ENCODE measurements at regions not wholly inside any gene's neighbourhood (a gene's known extent, or its start where the extent isn't known, plus 50 kb on each side); places are given as distances from the start of the nearest gene placed in this dataset.

GRCh38 chr3:110070161-110070916, 733.0 kb upstream of the DPPA4 start:
- peak in 1 of 4 donors; percentile 7 for DNase-seq (ENCODE audit: low read depth in 4 of 4, low spot score in 2 of 4)

DNA sequence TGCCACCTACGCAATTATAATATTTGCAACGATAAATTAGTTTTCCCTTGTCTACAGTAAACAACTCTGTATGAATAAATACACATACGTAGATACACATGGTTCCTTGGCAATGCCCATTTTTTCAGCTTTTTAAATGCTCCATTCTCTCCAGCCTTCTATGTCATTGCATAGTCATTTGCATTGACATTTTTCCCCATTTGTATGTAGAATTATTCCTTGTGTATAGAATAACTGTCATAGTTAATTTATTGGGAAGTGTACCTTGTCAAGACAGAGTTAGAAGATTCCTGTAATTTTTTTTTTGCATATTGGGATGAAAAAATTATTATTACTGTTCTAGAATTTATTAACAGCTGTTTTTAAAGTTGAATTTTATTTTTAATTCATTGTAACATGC, 736.7 kb upstream of the DPPA4 start:
- no peak for DNase-seq (ENCODE audit: low read depth in 4 of 4, low spot score in 2 of 4)

GRCh38 chr3:110077093-110077492, 739.7 kb upstream of the DPPA4 start:
- no peak for DNase-seq (ENCODE audit: low read depth in 4 of 4, low spot score in 2 of 4)

- DNase-seq (ENCODE audit: low read depth in 4 of 4, low spot score in 2 of 4): no peak
Observed at GRCh38 chr3:110093411-110093810, 756.1 kb upstream of the DPPA4 start.

DNA sequence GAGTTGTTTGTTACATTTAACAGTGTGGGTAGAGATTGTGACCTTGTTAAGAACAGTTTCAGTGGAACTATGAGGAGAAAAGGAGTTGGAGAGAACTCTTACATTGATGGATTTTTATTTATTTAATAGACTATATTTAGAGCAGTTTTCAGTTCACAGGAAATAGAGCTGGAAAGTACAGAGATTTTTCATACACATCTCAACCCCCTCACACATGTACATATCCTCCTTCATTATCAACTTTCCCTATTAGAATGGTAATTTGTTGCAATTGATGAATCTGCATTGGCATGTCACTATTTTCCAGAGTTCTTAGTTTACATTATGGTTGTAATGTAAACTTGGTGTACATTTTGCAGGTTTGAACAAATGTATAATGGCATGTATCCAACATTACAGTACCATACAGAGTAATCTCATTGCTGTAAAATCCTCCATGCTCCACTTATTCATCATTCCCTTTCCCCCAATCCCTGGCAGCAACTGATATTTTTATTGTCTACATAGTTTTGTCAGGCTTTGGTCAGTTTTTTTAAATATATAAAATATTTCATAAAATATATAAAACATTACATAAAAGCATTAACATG, 756.6 kb upstream of the DPPA4 start:
- DNase-seq (ENCODE audit: low read depth in 4 of 4, low spot score in 2 of 4): no peak

- DNase-seq (ENCODE audit: low read depth in 4 of 4, low spot score in 2 of 4): no peak
Observed at GRCh38 chr3:110099711-110100110, 762.4 kb upstream of the DPPA4 start.

DNA sequence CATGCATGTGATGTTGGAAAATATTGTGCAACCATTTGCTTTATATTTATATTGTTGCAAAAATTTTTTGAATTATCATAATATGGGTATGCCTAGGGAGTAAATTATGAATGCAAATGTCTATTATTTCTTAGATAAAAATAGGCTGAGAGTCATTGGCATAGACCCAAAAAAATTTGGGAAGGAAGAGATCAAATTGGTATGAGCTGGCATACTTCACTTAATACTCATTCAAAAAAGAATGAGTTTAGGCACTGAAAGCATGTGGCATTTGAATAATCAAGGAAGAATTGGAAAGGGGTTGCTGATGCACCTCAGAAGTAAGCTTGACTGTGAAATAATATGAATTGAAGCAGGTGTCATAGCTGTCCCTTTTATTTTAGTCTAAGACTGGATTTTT, 764.0 kb upstream of the DPPA4 start:
- no peak for DNase-seq (ENCODE audit: low read depth in 4 of 4, low spot score in 2 of 4)

GRCh38 chr3:110106805-110107204, 769.5 kb upstream of the DPPA4 start:
- DNase-seq (ENCODE audit: low read depth in 4 of 4, low spot score in 2 of 4): no peak

DNA sequence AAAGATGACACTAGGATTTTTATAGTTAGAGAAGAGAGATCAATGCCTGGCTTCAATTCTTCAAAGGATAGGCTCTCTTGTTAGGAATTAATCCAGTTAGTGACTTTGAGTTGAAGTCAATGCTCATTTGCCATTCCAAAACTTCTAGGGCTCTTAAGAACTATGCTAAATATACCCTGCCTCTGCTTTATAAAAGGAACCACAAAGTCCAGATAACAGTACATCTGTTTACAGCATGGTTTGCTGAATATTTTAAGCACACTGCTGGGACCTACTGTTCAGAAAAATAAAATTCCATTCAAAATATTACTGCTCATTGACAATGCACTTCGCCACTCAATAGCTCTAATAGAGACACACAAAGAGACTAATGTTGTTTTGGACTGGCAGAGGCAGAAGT, 786.6 kb upstream of the DPPA4 start:
- DNase-seq (ENCODE audit: low read depth in 4 of 4, low spot score in 2 of 4): no peak

GRCh38 chr3:110126065-110126464, 788.7 kb upstream of the DPPA4 start:
- DNase-seq (ENCODE audit: low read depth in 4 of 4, low spot score in 2 of 4): no peak

DNA sequence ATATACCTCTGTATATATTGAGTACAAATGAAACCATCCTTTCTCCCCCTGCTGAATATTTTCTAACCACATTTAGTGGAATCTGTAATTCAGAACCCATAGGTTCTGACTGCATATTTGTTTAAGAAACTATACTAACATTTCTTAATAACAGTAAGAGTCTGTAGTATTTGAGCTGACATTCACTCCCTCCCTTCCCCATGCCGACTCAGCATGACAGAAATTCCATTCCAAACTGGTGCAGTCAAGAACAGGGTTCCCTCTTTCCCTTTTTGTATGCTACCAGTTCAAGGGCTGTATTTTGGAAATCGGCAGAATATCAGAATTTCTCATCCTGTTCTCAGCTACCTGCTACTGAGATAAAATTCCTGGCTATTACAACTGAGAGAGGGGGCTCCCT, 796.6 kb upstream of the DPPA4 start:
- DNase-seq (ENCODE audit: low read depth in 4 of 4, low spot score in 2 of 4): no peak

- DNase-seq (ENCODE audit: low read depth in 4 of 4, low spot score in 2 of 4): no peak
Observed at GRCh38 chr3:110139048-110139447, 801.7 kb upstream of the DPPA4 start.

DNA sequence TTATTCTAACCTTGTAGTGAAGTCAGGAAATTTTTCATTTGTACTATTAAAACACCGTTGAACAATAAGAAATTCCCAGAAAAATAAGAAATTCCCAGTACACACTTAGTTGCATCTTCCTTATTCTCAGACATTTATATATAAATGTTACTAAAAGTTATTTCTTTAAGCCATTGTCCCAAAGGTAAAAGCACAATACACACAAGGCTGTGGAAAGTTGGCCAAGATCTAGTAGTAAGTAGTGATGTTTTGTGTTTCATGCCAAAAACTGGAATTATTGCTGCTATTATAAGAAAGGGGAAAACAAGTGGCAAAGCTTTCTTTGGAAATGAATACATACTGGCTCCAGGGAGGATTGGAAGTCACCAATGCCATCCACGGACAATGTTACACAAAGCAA, 802.5 kb upstream of the DPPA4 start:
- no peak for DNase-seq (ENCODE audit: low read depth in 4 of 4, low spot score in 2 of 4)

- DNase-seq (ENCODE audit: low read depth in 4 of 4, low spot score in 2 of 4): no peak
Observed at GRCh38 chr3:110149763-110150162, 812.4 kb upstream of the DPPA4 start.

GRCh38 chr3:110157221-110157620, 819.9 kb upstream of the DPPA4 start:
- DNase-seq (ENCODE audit: low read depth in 4 of 4, low spot score in 2 of 4): no peak

- no peak for DNase-seq (ENCODE audit: low read depth in 4 of 4, low spot score in 2 of 4)
Observed at GRCh38 chr3:110164632-110165369, 827.5 kb upstream of the DPPA4 start.

DNA sequence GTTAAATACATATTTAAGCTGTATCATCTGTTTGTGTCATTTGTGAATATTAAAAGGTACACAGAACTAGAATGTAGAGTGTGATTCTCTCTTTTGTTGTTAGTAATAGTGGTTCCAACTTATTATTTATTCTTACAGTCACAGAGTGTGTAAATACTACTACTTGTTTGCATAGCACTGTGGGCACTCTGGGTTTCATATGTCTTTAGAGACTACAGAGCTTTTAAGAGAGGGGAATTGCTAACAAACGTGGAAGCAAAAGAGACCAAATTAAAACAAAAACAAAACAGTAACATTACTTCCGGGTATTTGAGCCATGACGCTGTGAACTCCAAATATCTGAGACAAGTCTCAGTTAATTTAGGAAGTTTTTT, 828.0 kb upstream of the DPPA4 start:
- DNase-seq (ENCODE audit: low read depth in 4 of 4, low spot score in 2 of 4): no peak

DNA sequence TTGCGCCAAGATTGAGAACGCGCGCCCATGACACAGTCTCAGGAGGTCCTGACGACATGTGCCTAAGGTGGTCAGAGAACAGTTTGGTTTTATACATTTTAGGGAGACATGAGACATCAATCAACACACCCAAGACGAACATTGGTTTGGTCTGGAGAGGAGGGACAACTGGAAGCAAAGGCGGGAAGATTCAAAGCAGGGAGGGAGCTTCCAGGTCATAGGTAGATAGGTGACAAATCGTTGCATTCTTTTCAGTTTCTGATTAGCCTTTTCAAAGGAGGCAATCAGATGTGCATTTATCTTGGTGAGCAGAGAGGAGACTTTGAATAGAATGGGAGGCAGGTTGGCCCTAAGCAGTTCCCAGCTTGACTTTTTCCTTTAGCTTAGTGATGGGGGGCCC, 828.4 kb upstream of the DPPA4 start:
- DNase-seq (ENCODE audit: low read depth in 4 of 4, low spot score in 2 of 4): no peak

DNA sequence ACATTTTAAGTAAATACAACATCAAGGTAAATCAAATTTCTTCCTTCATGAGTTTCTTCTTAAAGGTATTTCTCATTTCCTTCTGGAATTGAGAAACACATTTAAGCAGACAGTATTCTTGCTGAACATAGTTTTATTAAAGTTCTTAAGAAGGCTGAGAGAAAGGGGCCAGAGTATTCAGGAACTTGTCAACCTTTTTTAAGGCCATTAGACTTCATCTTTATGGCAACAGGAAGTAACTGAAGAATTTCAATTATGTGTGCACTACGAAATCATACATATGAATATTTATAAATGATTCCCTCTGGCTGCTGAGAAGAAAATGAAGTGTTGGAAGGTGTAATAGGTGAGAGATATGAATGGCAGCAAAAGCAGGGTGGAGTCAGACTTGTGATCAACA, 829.4 kb upstream of the DPPA4 start:
- no peak for DNase-seq (ENCODE audit: low read depth in 4 of 4, low spot score in 2 of 4)

GRCh38 chr3:110174908-110175307, 837.6 kb upstream of the DPPA4 start:
- DNase-seq (ENCODE audit: low read depth in 4 of 4, low spot score in 2 of 4): no peak

GRCh38 chr3:110178965-110179364, 841.6 kb upstream of the DPPA4 start:
- DNase-seq (ENCODE audit: low read depth in 4 of 4, low spot score in 2 of 4): no peak

DNA sequence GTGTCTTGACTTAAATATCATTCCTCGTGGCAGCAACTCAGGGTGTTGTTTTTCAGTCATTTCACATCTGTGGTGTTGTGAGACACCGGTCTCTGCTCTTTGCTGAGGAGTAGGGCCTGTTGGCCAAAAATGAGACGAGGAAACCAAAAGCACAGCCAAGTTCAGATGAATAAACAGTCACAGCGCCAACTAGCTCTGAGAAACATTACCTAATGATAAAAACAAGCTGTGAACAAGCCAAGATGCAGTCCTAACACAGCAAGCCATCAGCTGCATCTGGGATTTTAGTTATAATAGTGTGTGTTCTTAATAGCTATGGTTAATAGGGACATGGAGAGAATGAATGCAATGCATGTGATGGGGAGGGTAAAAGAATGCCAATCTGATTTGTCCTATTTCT, 843.4 kb upstream of the DPPA4 start:
- DNase-seq (ENCODE audit: low read depth in 4 of 4, low spot score in 2 of 4): peak in 1 of 4 donors; percentile 4

All from left renal cortex interstitium (tissue), 4 donors.